ENCODE measurements at regions not wholly inside any gene's neighbourhood (a gene's known extent, or its start where the extent isn't known, plus 50 kb on each side); places are given as distances from the start of the nearest gene placed in this dataset.
"Not testable (repeated sequence)": the region's sequence is repeated elsewhere in the genome, so short reads cannot be mapped to it uniquely, and the experiment has no call there.

DNA sequence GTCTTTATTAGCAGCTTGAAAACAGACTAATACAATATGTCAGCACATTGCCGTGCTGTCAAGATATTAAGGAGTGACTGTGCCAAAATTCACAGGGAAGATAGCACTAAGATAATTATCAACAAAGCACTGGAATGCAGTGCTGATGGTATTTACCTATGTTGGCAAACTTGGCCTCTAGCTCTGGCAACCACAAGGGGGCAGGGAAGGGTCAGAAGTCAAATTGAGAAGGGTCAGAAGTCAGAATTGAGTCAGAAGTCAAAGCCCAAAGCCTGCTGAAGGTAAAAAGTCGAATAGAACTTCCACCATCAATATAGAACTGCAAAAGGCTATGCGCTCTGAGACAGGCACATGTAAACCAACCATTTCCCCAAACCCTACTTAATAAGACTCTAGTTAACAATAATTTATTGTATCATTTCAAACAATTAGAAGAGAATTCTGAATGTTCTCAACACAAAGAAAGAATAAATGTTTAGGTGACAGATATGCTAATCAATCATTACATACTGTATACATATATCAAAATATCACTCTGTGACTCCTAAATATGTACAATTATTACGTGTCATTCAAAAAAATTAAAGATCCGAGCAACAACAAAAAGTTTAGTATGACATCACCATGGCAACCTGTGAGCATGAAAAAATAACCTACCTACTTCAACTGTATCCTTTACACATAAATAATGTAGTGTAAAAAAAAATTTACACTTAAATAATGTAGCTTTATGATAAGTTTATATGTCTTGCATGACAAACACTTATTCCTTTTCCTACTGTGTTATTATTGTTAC is 916.1 kb downstream of the KCNJ2 start:
- no peak for DNase-seq (ENCODE audit: low spot score)

DNA sequence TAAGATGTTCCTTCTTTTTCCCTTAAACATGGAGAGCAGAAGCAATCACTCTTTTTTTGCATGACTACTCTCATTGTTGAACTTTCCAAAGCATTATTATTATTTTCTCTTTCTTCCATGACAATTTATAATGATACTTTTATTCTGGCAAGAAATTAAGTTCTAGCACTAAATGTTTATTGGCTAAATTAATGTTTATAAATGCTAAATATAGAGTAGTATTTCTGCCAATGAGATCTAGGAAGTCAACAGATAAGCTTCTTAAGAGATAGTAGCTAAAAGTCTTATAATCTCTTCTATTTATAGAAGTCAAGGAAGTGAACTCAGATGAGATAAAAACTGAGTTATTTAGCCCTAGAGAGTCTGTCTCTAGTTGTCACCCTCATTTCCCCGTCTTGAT is 920.1 kb downstream of the KCNJ2 start:
- DNase-seq (ENCODE audit: low spot score) = no peak

DNA sequence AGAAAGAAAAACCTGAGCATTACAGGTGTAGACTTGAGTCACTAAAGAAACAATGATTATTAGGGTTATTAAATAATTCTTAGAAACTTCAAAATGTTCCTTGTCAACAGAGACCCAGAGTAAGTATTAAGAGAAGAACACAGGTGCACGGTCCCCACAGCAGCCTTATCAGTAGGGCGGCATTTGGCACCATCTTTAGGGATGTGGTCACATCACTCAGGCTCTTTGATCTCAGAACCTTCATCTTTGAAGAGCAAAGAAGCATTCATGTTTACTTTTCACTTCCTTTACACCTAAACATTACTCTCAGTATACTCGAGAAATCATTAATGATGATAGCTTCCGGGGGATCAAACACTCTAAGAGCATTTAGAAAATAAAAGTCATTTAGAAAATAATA is 928.7 kb downstream of the KCNJ2 start:
- no peak for DNase-seq (ENCODE audit: low spot score)

DNA sequence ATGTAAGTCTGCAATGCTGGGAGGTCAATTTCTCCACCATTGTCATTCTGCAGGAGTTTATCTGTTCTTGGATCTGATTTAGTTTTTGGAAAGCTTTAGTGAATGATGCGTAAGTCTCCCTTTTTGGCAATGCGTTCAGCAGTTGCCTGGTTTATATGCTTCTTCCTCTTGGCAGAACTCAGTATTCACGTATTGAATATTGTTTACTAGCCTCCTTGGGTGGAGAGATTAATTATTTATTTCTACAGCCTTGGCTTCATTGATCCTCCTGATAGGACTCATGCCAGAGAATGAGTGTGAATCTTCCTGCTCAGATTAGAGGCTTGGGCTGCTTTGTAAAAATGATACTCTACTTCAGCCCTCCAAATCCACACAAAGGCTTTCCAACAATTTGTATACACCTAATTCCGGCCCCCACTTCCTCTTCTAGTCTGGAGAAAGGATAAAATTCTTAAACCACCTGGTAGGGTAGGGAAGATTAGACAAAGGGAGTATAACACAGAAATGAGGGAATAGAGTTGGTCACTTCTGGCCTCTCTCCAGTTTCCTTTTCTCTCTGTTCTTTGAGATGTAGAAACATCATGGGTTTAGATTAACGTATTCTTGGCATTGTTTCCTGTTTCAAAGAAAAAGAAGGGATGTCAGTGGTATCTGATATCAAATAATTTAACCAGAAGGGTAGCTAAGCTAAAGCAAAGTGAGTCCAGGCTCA is 929.8 kb downstream of the KCNJ2 start:
- no peak for DNase-seq (ENCODE audit: low spot score)

DNA sequence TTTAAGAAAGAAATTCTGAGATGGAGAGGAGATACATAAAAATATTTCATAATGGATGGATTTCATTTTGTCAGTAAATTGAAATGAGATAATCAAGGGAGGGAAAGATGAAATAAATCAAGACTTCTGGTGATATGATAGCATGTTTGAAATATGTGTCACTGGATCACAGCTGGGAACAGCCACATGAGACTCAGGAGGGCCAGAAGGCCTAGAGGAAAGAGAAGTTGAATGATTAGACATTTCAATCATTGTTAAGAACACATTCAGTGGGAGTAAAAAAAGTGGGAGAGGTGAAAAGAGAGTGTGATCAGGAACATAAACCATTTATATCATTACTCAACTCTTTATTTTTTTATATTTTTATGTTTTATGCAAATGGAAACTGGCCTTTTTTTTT is 933.4 kb downstream of the KCNJ2 start:
- DNase-seq (ENCODE audit: low spot score) = no peak

DNA sequence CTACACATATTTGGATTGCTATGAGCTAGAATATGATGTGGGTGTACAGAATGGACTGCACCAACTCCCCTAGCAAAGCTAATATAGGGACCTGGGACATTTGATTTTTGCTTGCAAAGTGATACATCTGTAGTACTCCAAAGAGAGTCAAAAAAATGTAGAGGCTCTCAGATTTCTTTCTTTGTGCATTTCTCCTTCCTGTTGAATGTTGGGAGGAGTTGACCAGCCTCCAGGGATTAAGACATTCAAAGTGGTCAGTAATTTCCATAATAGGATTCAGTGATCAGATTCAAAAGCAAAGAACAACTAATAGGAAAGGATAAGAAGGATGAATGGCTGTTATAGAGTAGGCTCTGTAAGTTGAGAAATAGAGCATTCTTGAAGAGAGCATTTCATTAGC is 934.9 kb downstream of the KCNJ2 start:
- no peak for DNase-seq (ENCODE audit: low spot score)

DNA sequence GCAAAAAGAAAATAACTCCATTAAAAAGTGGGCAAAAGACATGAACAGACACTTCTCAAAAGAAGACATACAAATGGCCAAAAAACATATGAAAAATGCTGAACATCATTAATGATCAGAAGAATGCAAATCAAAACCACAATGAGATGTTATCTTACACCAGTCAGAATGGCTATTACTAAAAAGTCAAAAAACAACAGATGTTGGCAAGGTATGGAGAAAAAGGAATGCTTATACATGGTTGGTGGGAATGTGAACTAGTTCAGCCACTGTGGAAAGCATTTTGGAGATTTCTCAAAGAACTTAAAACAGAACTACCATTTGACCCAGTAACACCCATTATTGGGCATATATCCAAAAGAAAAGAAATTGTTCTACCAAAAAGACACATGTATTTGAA is 936.7 kb downstream of the KCNJ2 start:
- not testable (repeated sequence) for DNase-seq (ENCODE audit: low spot score)

DNA sequence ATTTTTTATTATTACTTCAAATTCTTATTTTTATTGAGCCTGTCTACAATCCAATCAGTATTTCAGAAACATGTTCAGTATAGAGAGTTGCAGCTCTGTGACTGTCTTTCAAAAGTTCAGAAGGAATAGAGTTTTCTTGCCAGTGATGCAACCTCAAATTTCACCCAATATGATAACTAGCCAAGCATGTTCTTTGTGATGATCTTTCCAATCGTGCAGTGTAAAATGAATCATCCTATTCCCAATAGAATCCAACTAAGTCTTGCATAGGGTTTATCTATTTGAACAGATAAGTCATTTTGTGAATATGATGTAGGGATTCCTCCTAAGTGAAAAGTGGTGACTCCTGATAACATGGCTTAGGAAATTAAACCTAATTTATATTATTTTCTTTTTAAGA is 937.8 kb downstream of the KCNJ2 start:
- DNase-seq (ENCODE audit: low spot score) = no peak

DNA sequence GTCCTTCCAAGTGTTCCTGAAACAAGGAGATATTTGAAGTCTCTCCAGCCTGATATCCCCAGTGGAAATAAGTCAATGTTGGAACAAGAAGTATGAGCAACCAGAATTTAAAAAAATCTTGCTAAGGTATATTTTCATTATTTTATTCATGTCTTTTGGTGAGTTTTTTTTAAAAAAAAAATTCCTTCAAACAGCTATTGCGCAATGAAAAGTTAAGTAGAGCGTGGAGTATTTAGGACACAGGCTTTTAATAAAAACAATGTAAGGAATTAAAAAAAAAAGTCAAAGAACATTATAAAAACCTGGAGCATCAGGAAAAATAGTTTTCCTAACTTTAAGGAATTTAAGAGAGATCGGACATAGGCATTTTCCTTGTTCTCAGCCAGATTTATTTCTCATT is 940.4 kb downstream of the KCNJ2 start:
- no peak for DNase-seq (ENCODE audit: low spot score)

DNA sequence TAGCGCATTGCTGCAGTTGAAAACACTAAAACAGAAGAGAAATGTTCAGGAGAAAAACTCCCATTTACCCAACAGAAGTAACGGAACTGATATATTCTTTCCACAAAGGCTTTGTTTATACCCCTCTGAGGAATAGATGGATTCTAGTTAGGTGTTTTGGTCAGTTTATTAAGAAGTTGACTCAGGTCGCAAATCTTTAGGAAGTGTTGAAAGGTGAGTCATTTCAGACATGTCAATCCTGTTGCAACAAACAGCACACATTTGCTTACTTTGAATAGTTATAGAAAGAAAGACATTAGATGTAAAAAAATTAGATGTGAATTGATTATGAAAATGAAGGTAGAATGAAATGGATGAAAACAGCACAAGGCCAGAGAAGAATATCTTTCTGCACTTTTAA is 941.0 kb downstream of the KCNJ2 start:
- no peak for DNase-seq (ENCODE audit: low spot score)

DNA sequence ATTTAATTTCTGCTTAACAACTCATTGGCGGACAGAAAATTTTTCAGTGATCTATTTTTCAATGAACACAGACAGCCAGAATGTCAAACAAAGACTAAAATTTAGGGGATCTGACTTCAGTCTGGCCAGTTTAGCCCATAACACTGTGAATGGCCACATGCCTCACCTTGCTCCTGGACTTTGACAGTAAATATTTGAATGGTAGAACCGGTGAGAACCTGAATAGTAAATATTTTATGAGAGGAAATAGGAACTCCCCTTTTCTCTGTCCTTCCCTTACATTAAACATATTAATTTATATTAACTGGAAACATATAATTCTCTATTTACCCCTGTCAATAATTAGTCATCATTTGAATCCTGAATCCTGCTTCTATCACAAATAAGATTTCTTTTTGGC is 942.1 kb downstream of the KCNJ2 start:
- DNase-seq (ENCODE audit: low spot score) = no peak

DNA sequence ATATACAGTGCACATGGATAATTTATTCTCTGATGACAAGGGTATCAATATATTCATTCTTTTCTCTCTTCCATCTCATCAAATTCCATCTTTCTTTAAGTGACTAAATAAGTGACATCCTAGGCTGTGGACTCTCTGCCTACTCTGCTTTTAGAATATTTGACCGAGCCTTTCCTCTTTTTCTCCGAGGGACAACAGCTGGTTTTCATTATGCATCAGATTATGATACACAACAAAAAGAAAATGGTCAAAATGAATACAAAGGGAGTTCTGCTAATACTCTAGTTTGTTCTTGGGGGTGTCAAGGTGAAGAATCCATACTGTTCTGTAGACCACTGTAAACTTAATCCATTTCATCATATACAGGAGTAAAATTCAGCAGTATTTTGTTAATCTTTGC is 942.6 kb downstream of the KCNJ2 start:
- no peak for DNase-seq (ENCODE audit: low spot score)

DNA sequence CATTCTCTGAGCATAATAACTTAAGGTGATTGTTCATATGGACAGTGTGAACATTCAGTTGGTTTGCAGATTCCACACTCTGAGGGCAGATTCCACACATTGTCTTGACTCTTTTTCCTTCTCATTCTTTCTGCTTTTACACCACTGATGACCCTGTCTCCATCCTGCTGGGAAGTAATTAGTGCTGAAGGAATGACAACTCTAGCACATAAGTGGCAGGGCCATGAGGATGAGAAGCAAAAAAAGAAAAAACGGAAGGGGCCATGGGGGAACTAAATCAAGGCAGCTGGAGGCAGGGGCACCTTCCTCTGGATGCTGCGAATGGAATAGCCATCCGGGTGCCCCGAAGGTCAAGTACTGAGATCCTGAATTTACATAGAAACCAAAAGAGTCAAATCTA is 944.0 kb downstream of the KCNJ2 start:
- DNase-seq (ENCODE audit: low spot score) = no peak

DNA sequence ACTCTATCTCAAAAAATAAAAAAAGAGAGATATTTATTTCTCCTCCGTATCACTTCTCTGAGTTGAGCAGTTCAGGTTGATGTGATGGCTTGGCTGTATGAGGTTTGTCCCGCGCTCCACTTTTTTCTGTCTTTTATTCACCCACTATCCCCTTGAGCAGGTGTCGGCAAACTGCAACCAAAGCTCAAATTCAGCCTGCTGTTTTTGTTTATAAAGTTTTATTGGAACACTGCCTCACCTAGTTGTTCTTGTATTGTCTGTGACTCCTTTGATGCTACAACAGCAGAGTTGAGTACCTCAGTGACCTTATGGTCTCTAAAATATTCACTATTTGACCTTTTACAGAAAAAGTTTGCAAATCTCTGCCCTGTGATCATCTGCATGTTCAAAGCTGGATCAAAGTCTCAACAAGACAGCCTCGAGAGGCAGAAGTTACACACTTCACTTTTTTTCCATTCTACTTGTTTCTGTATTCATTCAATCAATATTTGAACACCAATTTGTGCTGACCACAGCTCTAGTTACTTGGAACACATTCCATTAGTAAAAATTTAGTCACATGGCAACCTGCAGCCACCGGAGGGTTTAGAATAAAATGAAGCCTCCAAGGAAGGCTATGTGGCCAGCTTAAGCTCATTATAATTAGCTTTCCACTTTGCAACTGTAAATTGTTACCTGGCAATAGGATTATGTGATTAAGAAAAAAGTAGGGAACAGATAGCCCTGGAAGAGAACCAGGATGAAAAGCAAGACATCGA is 945.8 kb downstream of the KCNJ2 start:
- DNase-seq (ENCODE audit: low spot score) = no peak

DNA sequence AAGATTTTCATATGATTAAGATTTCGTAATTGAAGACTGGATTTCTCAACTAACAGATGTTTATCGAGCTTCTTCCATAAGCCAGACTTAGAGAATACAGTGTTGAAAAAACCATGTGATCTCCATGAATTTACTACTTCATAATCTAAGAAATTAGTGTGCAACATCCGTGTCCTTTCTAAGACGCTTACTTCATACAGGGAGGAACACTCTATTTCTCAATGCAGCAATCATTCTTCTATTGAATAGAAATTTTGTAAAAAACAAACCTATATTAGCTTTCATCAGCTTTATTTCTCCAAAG is 946.3 kb downstream of the KCNJ2 start:
- no peak for DNase-seq (ENCODE audit: low spot score)

DNA sequence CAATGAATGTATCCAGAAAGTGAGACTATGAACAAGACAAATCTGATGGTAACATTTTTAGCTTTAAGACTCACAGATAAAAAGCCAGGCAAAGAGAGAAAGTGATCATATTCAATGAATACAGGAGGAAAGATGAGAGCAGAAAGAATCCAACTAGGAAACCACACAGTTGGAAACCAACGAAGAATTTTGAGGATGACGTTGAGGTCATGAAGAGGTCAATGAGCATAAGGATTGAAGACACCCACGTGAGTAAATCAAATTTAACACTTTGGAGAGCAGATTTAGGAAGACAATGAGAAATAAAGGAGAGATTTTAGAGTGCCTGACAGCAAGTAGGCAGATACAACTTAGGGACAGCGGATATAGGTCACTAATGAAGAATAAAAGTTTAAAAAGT is 948.1 kb downstream of the KCNJ2 start:
- no peak for DNase-seq (ENCODE audit: low spot score)

DNA sequence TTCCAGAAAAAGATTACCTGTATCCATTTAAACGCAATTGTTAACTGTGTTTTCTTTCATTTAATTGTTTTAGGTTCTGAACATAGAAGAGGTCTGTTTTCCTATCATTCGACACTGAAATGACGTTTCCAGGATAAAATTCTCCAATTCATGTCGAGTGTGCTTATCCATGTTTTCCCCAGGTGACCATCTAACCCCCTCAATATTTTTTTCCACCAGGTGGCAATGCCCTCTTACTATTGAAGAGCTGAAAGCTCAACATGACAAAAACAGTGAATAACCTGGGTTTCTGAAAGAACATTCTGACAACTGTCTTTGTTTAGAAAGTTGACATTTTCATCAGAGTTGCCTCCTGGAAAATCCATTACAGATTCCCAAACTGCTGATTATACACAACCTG is 948.7 kb downstream of the KCNJ2 start:
- no peak for DNase-seq (ENCODE audit: low spot score)

DNA sequence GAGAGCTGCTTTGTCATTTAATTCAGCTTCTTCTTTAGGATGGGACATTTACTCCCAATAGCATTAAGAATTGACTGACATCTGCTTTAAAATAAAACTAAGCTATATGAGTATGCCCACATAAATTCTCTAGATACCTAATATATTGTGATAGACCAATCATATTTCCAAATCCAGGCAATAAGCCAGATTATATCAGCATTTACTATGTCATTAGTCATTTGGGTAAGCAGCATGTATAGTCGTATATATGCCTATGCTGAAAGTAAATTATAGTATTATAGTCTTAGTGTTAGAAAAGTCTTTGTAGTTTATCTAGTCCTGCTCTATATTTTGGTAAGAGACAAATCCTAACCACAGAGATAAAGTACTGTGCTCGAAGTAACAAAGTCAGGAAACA is 958.1 kb downstream of the KCNJ2 start:
- DNase-seq (ENCODE audit: low spot score) = no peak

DNA sequence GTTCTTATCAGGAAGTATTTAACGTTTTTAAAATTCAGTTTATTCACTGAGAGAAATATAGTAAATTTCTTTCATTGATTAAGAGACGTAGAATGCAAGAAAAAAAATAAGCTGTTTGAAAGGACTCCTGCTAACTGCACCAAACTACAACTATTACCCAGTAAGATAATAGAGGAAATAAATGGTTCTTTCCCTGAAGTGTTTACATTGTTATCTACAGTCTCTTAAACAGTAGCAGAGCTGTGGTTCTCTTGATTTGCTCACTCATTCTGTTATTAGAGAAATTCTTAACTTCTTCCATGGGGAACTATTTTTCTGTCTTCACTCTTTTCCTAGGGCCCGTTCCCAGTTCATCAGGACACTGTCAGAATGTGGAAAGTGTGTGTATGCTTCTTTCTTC is 973.0 kb downstream of the KCNJ2 start:
- no peak for DNase-seq (ENCODE audit: low spot score)

DNA sequence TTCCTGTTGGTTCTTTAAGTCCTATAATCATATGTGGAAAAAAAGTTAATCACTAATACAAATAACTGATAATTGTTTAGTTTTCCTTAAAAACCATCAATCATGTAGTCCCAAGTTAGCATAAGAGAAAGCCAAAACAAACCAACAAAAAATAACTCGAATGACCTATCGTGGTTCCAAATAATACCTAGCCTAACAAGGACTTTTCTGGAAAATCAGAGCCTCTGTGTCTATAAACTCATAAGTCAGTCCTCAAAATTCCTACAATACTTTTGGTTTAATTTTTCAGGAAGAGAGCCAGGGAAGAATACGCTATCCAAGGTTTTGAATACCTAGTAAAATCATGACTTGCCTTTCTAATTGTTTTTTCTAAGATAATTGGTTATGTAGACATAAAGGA is 975.3 kb upstream of the SOX9 start:
- no peak for DNase-seq (ENCODE audit: low spot score)

DNA sequence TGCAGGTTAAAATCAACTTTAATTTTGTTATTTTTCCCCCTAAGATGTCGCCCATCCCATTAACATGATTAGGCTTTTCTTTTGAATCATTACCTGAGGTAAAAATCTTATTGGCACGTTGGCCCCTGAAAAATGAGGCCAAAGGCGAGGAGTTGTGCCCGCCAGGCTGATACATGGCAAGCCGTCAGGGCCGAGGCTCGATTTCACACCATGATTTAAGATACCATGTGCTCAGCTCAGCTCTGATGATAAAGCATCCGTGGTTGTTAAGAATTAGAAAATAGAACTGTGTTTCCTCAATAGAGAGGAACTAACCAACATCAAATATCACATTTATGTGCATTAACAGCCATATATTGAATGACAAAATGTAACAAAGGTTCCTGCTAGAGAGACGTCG is 972.9 kb upstream of the SOX9 start:
- no peak for DNase-seq (ENCODE audit: low spot score)

DNA sequence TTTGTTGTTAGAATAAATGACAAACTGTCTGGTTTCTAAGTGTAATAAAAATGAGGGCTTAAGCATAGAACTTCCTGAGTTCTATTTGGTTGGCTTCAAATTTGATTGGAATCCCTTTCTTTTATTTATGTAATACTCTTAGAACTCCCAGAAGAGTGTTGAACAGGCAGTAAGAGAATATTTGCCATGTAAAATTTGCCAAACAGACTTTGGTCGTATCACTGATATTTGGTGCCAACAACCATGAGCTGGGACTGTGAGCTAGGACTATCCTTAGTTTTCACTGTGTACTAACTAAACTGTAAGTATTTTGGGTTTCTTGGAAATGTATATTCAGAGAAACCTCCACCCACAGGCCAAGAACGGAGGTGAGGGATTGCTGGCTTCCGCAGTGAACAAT is 971.2 kb upstream of the SOX9 start:
- no peak for DNase-seq (ENCODE audit: low spot score)

DNA sequence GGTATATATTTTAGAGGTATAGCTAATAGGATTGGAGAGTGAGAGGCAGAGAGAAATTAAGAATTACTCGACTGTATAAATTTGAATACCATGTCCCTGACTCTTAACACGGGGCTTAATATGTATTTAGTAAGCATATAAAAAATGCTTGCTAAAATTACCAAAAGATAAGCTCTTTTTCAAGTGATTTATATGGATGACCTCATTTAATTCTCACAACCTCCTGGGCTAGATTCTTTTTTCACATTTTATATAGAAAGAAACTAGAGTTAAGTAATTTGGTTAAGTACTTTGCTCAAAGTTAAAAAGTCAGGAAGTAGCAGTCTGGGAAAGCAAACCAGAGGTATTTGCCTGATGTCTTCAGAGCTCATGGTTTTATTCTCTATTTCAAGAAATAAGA is 963.5 kb upstream of the SOX9 start:
- DNase-seq (ENCODE audit: low spot score) = no peak

Measured in germinal center (tissue), 1 donor.